SK-N-SH (cell line): ENCODE measurements at regions not wholly inside any gene's neighbourhood (a gene's known extent, or its start where the extent isn't known, plus 50 kb on each side); places are given as distances from the start of the nearest gene placed in this dataset.

Source experiments
- CTCF ChIA-PET: fragments of 300-600, 350-600 bp; formaldehyde crosslinking; extraction: SDS; loops from one replicate; lab custom pipeline; 2021; lab: Yijun Ruan, JAX
- POLR2A ChIA-PET: fragments of 350-600 bp; sonication (Branson Sonifier 250); formaldehyde crosslinking; extraction: SDS; loops from one replicate; lab custom pipeline; 2020; ENCODE audit warnings: antibody characterized with exemption, inconsistent platforms; lab: Yijun Ruan, JAX
- DNase-seq: peaks from one replicate; pipeline ENCODE4 v3.0.0; 2012
- H2AFZ ChIP-seq: fragments of 200-600 bp; sonication (generic); 2 replicates; pipeline ENCODE4 v1.8.1; 2016; ENCODE audit warnings: antibody characterized with exemption, mild to moderate bottlenecking, low read depth
- H3F3A ChIP-seq: fragments of 200-600 bp; sonication (generic); replicated peaks from 2 replicates; pipeline ENCODE3; 2016; ENCODE audit warnings: antibody characterized with exemption, mild to moderate bottlenecking; ENCODE audit not compliant: insufficient read depth
- H3K27ac ChIP-seq, 2 experiments: fragments of 200-500 bp in 1 of 2; fragments of 200-600 bp in 1 of 2; sonication (Bioruptor generic) in 1 of 2; sonication (generic), shearing (Covaris generic) in 1 of 2; 2 replicates each; pipeline versions ENCODE4 v1.5.1 to v1.6.1; 2014 to 2016; ENCODE audit warnings: low read depth in 2 of 2, inconsistent platforms in 1 of 2, low read length in 1 of 2, mild to moderate bottlenecking in 1 of 2, mixed read lengths in 1 of 2
- H3K27me3 ChIP-seq: fragments of 200-600 bp; sonication (generic), shearing (Covaris generic); 2 replicates; pipeline ENCODE4 v1.6.1; 2016; ENCODE audit warnings: mixed run types; ENCODE audit not compliant: insufficient read depth
- H3K36me3 ChIP-seq, 2 experiments: fragments of 200-500 bp in 1 of 2; fragments of 200-600 bp in 1 of 2; sonication (Bioruptor generic) in 1 of 2; sonication (generic) in 1 of 2; replicated peaks in 1 of 2; 2 replicates each; pipeline versions ENCODE3 to v1.5.1; 2014 to 2016; ENCODE audit warnings: low read length in 1 of 2, mild to moderate bottlenecking in 1 of 2; ENCODE audit not compliant: insufficient read depth in 2 of 2, control insufficient read depth in 1 of 2
- H3K4me1 ChIP-seq, 2 experiments: fragments of 200-500 bp in 1 of 2; fragments of 200-600 bp in 1 of 2; sonication (Bioruptor generic) in 1 of 2; sonication (generic), shearing (Covaris generic) in 1 of 2; 2 replicates each; pipeline versions ENCODE4 v1.5.1 to v1.6.1; 2014 to 2016; ENCODE audit warnings: low read depth in 1 of 2, low read length in 1 of 2, mixed run types in 1 of 2; ENCODE audit not compliant: insufficient read depth in 2 of 2, control insufficient read depth in 1 of 2
- H3K4me2 ChIP-seq: fragments of 200-600 bp; sonication (generic), shearing (Covaris generic); 2 replicates; pipeline ENCODE4 v1.6.1; 2017; ENCODE audit warnings: mixed run types
- H3K4me3 ChIP-seq, 2 experiments: fragments of 200-500 bp in 1 of 2; fragments of 200-600 bp in 1 of 2; sonication (Bioruptor generic) in 1 of 2; sonication (generic), shearing (Covaris generic) in 1 of 2; 2 replicates each; pipeline versions ENCODE4 v1.5.1 to v1.8.1; 2014 to 2016; ENCODE audit warnings: low read depth in 2 of 2, inconsistent platforms in 1 of 2, low read length in 1 of 2, mild to moderate bottlenecking in 1 of 2, mixed read lengths in 1 of 2, moderate library complexity in 1 of 2
- H3K79me2 ChIP-seq: fragments of 200-600 bp; sonication (generic); 2 replicates; pipeline ENCODE4 v1.8.1; 2017; ENCODE audit warnings: mild to moderate bottlenecking; ENCODE audit not compliant: insufficient read depth
- H3K9ac ChIP-seq: fragments of 200-600 bp; sonication (generic); 2 replicates; pipeline ENCODE4 v1.6.1; 2017; ENCODE audit warnings: mixed run types
- H3K9me2 ChIP-seq: fragments of 200-600 bp; sonication (generic); 2 replicates; pipeline ENCODE4 v1.6.1; 2017; ENCODE audit warnings: mixed run types
- H3K9me3 ChIP-seq: fragments of 200-600 bp; sonication (generic); 2 replicates; pipeline ENCODE4 v1.6.1; 2017; ENCODE audit warnings: mixed run types, mild to moderate bottlenecking, moderate library complexity
- H4K20me1 ChIP-seq: fragments of 200-600 bp; sonication (generic); 2 replicates; pipeline ENCODE4 v1.6.1; 2017; ENCODE audit warnings: mild to moderate bottlenecking, mixed run types; ENCODE audit not compliant: insufficient read depth
- FOSL2 ChIP-seq: IDR thresholded peaks from 2 replicates; pipeline ENCODE4 v1.4.0; 2012; ENCODE audit warnings: low read depth, mild to moderate bottlenecking, moderate library complexity, borderline replicate concordance
- FOXM1 ChIP-seq: IDR thresholded peaks from 2 replicates; pipeline ENCODE4 v1.4.0; 2012; ENCODE audit warnings: low read depth, mild to moderate bottlenecking
- JUND ChIP-seq: IDR thresholded peaks from 2 replicates; pipeline ENCODE4 v1.4.0; 2012
- MEF2A ChIP-seq: IDR thresholded peaks from 2 replicates; pipeline ENCODE4 v1.4.0; 2012; ENCODE audit warnings: low read depth, borderline replicate concordance
- RFX5 ChIP-seq: IDR thresholded peaks from 2 replicates; pipeline ENCODE4 v1.6.1; 2012; ENCODE audit warnings: mild to moderate bottlenecking, improper control_type of control experiment, low read length
- SIN3A ChIP-seq: IDR thresholded peaks from 2 replicates; pipeline ENCODE4 v1.6.1; 2012; ENCODE audit warnings: low read depth, mild to moderate bottlenecking, low read length, moderate library complexity, borderline replicate concordance
- SMC3 ChIP-seq: IDR thresholded peaks from 2 replicates; pipeline ENCODE4 v1.6.1; 2012; ENCODE audit warnings: low read depth, low read length, improper control_type of control experiment
- TAF1 ChIP-seq: IDR thresholded peaks from 2 replicates; pipeline ENCODE4 v1.6.1; 2012; ENCODE audit warnings: low read depth, mild to moderate bottlenecking, low read length, moderate library complexity, borderline replicate concordance
- TEAD4 ChIP-seq: IDR thresholded peaks from 2 replicates; pipeline ENCODE4 v1.4.0; 2012; ENCODE audit warnings: mild to moderate bottlenecking, borderline replicate concordance; ENCODE audit not compliant: insufficient read depth
- WGBS: methylation state at CpG from one replicate; pipeline ENCODE4 v1.1.6; 2017; ENCODE audit warnings: low lambda C conversion rate; 5-methylcytosine and 5-hydroxymethylcytosine counted together
- TF ChIP-seq, protein P1 (sequence below): IDR thresholded peaks from 2 replicates; pipeline ENCODE4; 2012
- TF ChIP-seq, protein P2 (sequence below): fragments of 150-350 bp; IDR thresholded peaks from 2 replicates; pipeline ENCODE4 v1.6.1; 2016; ENCODE audit warnings: mild to moderate bottlenecking, low read depth, low read length

DNA sequence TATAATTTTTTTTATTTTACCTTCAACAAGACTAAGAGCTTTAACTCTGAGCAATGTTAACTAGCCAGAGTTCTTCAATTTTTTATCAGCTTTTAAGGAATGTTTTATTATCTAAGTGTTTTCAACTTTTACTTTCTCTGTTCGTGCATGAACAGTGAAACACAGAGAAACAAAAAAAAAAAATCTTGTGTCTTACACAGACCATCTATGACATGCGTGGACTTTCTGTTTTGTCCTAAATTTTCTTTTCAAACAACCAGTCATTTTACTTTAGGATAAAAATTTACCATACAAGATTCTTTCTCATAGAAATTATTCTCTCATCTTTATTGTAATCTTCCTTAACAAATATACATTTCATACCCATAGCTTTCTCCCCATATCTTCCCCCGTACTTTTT, 731.9 kb upstream of the PCDH10 start (continued):
- TF ChIP-seq, protein P1, sequence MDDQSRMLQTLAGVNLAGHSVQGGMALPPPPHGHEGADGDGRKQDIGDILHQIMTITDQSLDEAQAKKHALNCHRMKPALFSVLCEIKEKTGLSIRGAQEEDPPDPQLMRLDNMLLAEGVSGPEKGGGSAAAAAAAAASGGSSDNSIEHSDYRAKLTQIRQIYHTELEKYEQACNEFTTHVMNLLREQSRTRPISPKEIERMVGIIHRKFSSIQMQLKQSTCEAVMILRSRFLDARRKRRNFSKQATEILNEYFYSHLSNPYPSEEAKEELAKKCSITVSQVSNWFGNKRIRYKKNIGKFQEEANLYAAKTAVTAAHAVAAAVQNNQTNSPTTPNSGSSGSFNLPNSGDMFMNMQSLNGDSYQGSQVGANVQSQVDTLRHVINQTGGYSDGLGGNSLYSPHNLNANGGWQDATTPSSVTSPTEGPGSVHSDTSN: no peak
- TF ChIP-seq RFX5: no peak
- TF ChIP-seq FOXM1: no peak
- TF ChIP-seq TAF1: no peak
- no peak for TF ChIP-seq SIN3A

DNA sequence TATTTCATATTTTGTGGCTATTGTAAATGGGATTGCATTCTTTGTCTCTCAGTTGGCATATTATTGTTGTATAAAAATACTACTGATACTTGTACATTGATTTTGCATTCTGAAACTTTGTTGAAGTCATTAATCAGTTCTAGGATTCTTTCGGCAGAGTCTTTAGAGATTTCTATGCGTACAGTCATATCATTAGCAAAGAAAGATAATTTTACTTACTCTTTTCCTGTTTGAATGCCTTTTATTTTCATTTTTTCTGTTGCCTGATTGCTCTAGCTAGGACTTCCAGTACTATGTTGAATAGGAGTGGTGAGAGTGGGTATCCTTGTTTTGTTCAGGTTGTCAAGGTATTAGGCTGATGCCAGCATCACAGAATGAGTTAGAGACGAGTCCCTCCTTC, 722.0 kb upstream of the PCDH10 start:
- H3K79me2 ChIP-seq: no peaks in the 10 kb centered on the region
- ChIA-PET POLR2A (no interaction called here), CTCF (no interaction called here)
- H2AFZ ChIP-seq: no peak overlapping the region
- no peaks in the 10 kb centered on the region for H3K9me2 ChIP-seq
- H3F3A ChIP-seq: no peaks in the 10 kb centered on the region
- no peaks in the 10 kb centered on the region for H3K9me3 ChIP-seq
- no peaks in the 10 kb centered on the region for H3K36me3 ChIP-seq
- WGBS: 12% methylated on average over 3 of the region's 3 CpGs
- TF ChIP-seq TEAD4: no peak
- TF ChIP-seq MEF2A: no peak
- no peak overlapping the region for H3K27ac ChIP-seq
- H3K4me3 ChIP-seq: no peak overlapping the region
- no peak overlapping the region for H3K9ac ChIP-seq
- DNase-seq: no peak
- H3K27me3 ChIP-seq: no peaks in the 10 kb centered on the region
- H3K4me2 ChIP-seq: no peak overlapping the region
- H4K20me1 ChIP-seq: no peaks in the 10 kb centered on the region
- no peaks in the 10 kb centered on the region for H3K4me1 ChIP-seq

GRCh38 chr4:132437117-132437516, 712.0 kb upstream of the PCDH10 start:
- CTCF ChIA-PET: no interaction called here

More at GRCh38 chr4:132437117-132437516, 712.0 kb upstream of the PCDH10 start:
- H3K27me3 ChIP-seq: no peaks in the 10 kb centered on the region
- POLR2A ChIA-PET: no interaction called here
- H3K9me2 ChIP-seq: no peaks in the 10 kb centered on the region
- H3F3A ChIP-seq: no peaks in the 10 kb centered on the region
- no peaks in the 10 kb centered on the region for H3K79me2 ChIP-seq
- no peaks in the 10 kb centered on the region for H3K4me1 ChIP-seq
- H3K27ac ChIP-seq: no peak overlapping the region
- H3K9me3 ChIP-seq: no peaks in the 10 kb centered on the region
- no peak overlapping the region for H3K9ac ChIP-seq
- no peak overlapping the region for H3K4me3 ChIP-seq
- H4K20me1 ChIP-seq: no peaks in the 10 kb centered on the region
- DNase-seq: no peak
- no peak for TF ChIP-seq TAF1
- no peak for TF ChIP-seq JUND
- no peak for TF ChIP-seq SMC3
- TF ChIP-seq, protein P2, sequence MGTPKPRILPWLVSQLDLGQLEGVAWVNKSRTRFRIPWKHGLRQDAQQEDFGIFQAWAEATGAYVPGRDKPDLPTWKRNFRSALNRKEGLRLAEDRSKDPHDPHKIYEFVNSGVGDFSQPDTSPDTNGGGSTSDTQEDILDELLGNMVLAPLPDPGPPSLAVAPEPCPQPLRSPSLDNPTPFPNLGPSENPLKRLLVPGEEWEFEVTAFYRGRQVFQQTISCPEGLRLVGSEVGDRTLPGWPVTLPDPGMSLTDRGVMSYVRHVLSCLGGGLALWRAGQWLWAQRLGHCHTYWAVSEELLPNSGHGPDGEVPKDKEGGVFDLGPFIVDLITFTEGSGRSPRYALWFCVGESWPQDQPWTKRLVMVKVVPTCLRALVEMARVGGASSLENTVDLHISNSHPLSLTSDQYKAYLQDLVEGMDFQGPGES: no peak
- no peak for TF ChIP-seq FOSL2
- no peak overlapping the region for H2AFZ ChIP-seq
- H3K36me3 ChIP-seq: no peaks in the 10 kb centered on the region
- H3K4me2 ChIP-seq: no peak overlapping the region
